HUES48 (cell line): ENCODE measurements at regions not wholly inside any gene's neighbourhood (a gene's known extent, or its start where the extent isn't known, plus 50 kb on each side); places are given as distances from the start of the nearest gene placed in this dataset.

Source experiments
- H3K27ac ChIP-seq: one replicate; pipeline ENCODE4 v1.7.0; 2013; ENCODE audit warnings: low read depth, low read length, inconsistent platforms
- H3K27me3 ChIP-seq: 2 replicates; pipeline ENCODE4 v1.6.1; 2013; ENCODE audit warnings: mild to moderate bottlenecking, low read length; ENCODE audit not compliant: control insufficient read depth, insufficient read depth
- H3K36me3 ChIP-seq: 2 replicates; pipeline ENCODE4 v1.6.1; 2013; ENCODE audit warnings: low read length; ENCODE audit not compliant: control insufficient read depth, insufficient read depth
- H3K4me1 ChIP-seq: 2 replicates; pipeline ENCODE4 v1.6.1; 2013; ENCODE audit warnings: mild to moderate bottlenecking, low read length; ENCODE audit not compliant: control insufficient read depth, insufficient read depth
- H3K4me3 ChIP-seq: 2 replicates; pipeline ENCODE4 v1.5.1; 2013; ENCODE audit warnings: mild to moderate bottlenecking, low read depth, low read length
- H3K9ac ChIP-seq: 2 replicates; pipeline ENCODE4 v1.6.1; 2013; ENCODE audit warnings: mild to moderate bottlenecking, low read depth, low read length, moderate library complexity
- H3K9me3 ChIP-seq: 2 replicates; pipeline ENCODE4 v1.6.1; 2013; ENCODE audit warnings: low read length; ENCODE audit not compliant: control insufficient read depth, insufficient read depth

GRCh38 chr10:43707770-43708169, 59.1 kb upstream of the ZNF32 start:
- Histone ChIP-seq H3K36me3 (no peaks in the 10 kb centered on the region), H3K4me1 (no peaks in the 10 kb centered on the region), H3K9me3 (no peaks in the 10 kb centered on the region), H3K27ac (no peak overlapping the region), H3K9ac (no peak overlapping the region), H3K4me3 (no peak overlapping the region), H3K27me3 (no peaks in the 10 kb centered on the region)

GRCh38 chr10:43706166-43706565, 57.5 kb upstream of the ZNF32 start:
- no peaks in the 10 kb centered on the region for H3K27me3 ChIP-seq
- no peak overlapping the region for H3K27ac ChIP-seq
- no peaks in the 10 kb centered on the region for H3K36me3 ChIP-seq
- H3K9ac ChIP-seq = no peak overlapping the region
- H3K9me3 ChIP-seq = no peaks in the 10 kb centered on the region
- H3K4me3 ChIP-seq = no peak overlapping the region
- H3K4me1 ChIP-seq = no peaks in the 10 kb centered on the region

- H3K27ac ChIP-seq = no peak overlapping the region
- H3K9ac ChIP-seq = no peak overlapping the region
- no peak overlapping the region for H3K4me3 ChIP-seq
- H3K36me3 ChIP-seq = no peaks in the 10 kb centered on the region
- no peaks in the 10 kb centered on the region for H3K9me3 ChIP-seq
- no peaks in the 10 kb centered on the region for H3K27me3 ChIP-seq
- no peaks in the 10 kb centered on the region for H3K4me1 ChIP-seq
These were observed 54.6 kb upstream of the ZNF32 start for GRCh38 chr10:43703286-43703685.

- Histone ChIP-seq H3K36me3 (no peaks in the 10 kb centered on the region), H3K4me3 (no peak overlapping the region), H3K27ac (no peak overlapping the region), H3K9me3 (no peaks in the 10 kb centered on the region), H3K27me3 (no peaks in the 10 kb centered on the region), H3K4me1 (no peaks in the 10 kb centered on the region), H3K9ac (no peak overlapping the region)
These were observed 54.2 kb upstream of the ZNF32 start for GRCh38 chr10:43702936-43703281.

GRCh38 chr10:43702213-43702935, 53.7 kb upstream of the ZNF32 start:
- H3K4me1 ChIP-seq = no peaks in the 10 kb centered on the region; the same call in 1 of the 2 replicates
- no peaks in the 10 kb centered on the region for H3K9me3 ChIP-seq
- H3K4me3 ChIP-seq = no peak overlapping the region
- H3K27me3 ChIP-seq = no peaks in the 10 kb centered on the region
- H3K36me3 ChIP-seq = no peaks in the 10 kb centered on the region
- H3K9ac ChIP-seq = no peak overlapping the region
- no peak overlapping the region for H3K27ac ChIP-seq

- H3K27ac ChIP-seq = no peak overlapping the region
- H3K4me1 ChIP-seq = peaks cover 3% of the 10 kb centered on the region; the same call in 1 of the 2 replicates
- no peak overlapping the region for H3K4me3 ChIP-seq
- H3K9me3 ChIP-seq = no peaks in the 10 kb centered on the region
- H3K27me3 ChIP-seq = no peaks in the 10 kb centered on the region
- no peaks in the 10 kb centered on the region for H3K36me3 ChIP-seq
- H3K9ac ChIP-seq = no peak overlapping the region
These were observed 52.6 kb upstream of the ZNF32 start for GRCh38 chr10:43701295-43701694.

GRCh38 chr10:43700306-43700705, 51.6 kb upstream of the ZNF32 start:
- Histone ChIP-seq H3K9me3 (no peaks in the 10 kb centered on the region), H3K4me1 (peaks cover 3% of the 10 kb centered on the region; the same call in 1 of the 2 replicates), H3K9ac (no peak overlapping the region), H3K4me3 (no peak overlapping the region), H3K36me3 (no peaks in the 10 kb centered on the region), H3K27me3 (no peaks in the 10 kb centered on the region), H3K27ac (no peak overlapping the region)

- no peak overlapping the region for H3K4me3 ChIP-seq
- no peak overlapping the region for H3K27ac ChIP-seq
- no peaks in the 10 kb centered on the region for H3K9me3 ChIP-seq
- no peaks in the 10 kb centered on the region for H3K36me3 ChIP-seq
- no peak overlapping the region for H3K9ac ChIP-seq
- H3K4me1 ChIP-seq = peaks cover 3% of the 10 kb centered on the region; the same call in 1 of the 2 replicates
- H3K27me3 ChIP-seq = no peaks in the 10 kb centered on the region
These were observed 50.8 kb upstream of the ZNF32 start for GRCh38 chr10:43699516-43699915.
